Vagina (tissue), 2 donors: ENCODE measurements at regions not wholly inside any gene's neighbourhood (a gene's known extent, or its start where the extent isn't known, plus 50 kb on each side); places are given as distances from the start of the nearest gene placed in this dataset.
A peak's percentile ranks its signal among the peaks of the same experiment; 100 is the strongest.

Source experiments
- DNase-seq, 2 donors: peaks; one replicate each; pipeline ENCODE4 v3.0.0-alpha.2; 2017; ENCODE audit errors: extremely low spot score in 2 of 2
- H3K27ac ChIP-seq: fragments of 200-600 bp; sonication (generic); one replicate; pipeline ENCODE4 v1.5.1; 2019
- H3K27me3 ChIP-seq: fragments of 200-600 bp; sonication (generic); one replicate; pipeline ENCODE4 v1.5.1; 2019
- H3K36me3 ChIP-seq, 2 donors: fragments of 200-600 bp; sonication (generic); one replicate each; pipeline ENCODE4 v1.5.1; 2017 to 2019
- H3K4me1 ChIP-seq: fragments of 200-600 bp; sonication (generic); one replicate; pipeline ENCODE4 v1.5.1; 2019
- H3K4me3 ChIP-seq, 2 donors: fragments of 200-600 bp; sonication (generic); 1 replicate in 1 of 2; 2 replicates in 1 of 2; pipeline ENCODE4 v1.5.1; 2016 to 2019
- H3K9me3 ChIP-seq: fragments of 200-600 bp; sonication (generic); one replicate; pipeline ENCODE4 v1.5.1; 2019
- POLR2A ChIP-seq, 2 donors: fragments of 450-650 bp; IDR thresholded peaks; one replicate each; pipeline ENCODE4 v1.6.1; 2017; ENCODE audit warnings: antibody characterized with exemption in 2 of 2, mild to moderate bottlenecking in 2 of 2, moderate library complexity in 2 of 2
- POLR2AphosphoS5 ChIP-seq, 2 donors: sonication (generic); formaldehyde crosslinking; IDR thresholded peaks; one replicate each; pipeline ENCODE4 v1.9.0; 2017; ENCODE audit warnings: antibody characterized with exemption in 2 of 2, mild to moderate bottlenecking in 2 of 2, low read depth in 1 of 2; ENCODE audit not compliant: insufficient read depth in 1 of 2
- intact Hi-C: fragments of 100-400 bp; cut with DNase I; formaldehyde crosslinking; loops from one replicate; pipeline ENCODE4 v1.15.1; 2023
- TF ChIP-seq, protein P1 (sequence below), 3 experiments: fragments of 450-650 bp in 2 of 3; fragments of 200-600 bp in 1 of 3; sonication (generic) in 1 of 3; IDR thresholded peaks; one replicate each; pipeline ENCODE4 v1.5.1; 2017 to 2019; ENCODE audit warnings: antibody characterized with exemption in 3 of 3, mild to moderate bottlenecking in 2 of 3, moderate library complexity in 2 of 3

DNA sequence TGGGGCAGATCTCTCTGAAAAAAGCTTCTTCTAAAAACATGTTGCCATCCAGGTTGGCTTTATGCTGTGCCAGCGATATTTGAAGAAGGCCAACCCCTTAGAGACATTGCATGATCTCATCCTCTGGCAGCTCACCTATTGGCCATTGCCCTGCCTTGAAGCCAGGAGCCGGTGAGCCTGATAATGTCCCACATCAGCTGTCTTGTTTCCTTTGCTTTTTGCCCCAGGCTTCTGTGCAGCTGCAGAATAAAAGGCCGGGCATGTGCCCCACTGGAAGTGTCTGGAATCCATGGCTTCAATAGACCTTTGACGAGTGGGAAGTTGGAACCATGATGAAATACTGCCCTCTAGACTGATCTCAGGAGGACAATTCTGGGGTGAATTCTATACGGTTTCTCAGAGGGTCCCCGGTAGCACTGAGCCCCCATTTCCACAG, 523.5 kb upstream of the ZEB2 start:
- Histone ChIP-seq H3K4me3 (no peak overlapping the region), H3K4me1 (peaks cover 9% of the 10 kb centered on the region), H3K36me3 (no peaks in the 10 kb centered on the region), H3K27ac (no peak overlapping the region), H3K27me3 (no peaks in the 10 kb centered on the region), H3K9me3 (no peaks in the 10 kb centered on the region)
- TF ChIP-seq POLR2A (IDR thresholded peaks at IDR 0.05): no peak
- TF ChIP-seq POLR2AphosphoS5 (IDR thresholded peaks at IDR 0.05; ENCODE audit: insufficient read depth in 1 of 2, low read depth in 1 of 2): no peak
- intact Hi-C loops: no loop called here
- DNase-seq: no peak

DNA sequence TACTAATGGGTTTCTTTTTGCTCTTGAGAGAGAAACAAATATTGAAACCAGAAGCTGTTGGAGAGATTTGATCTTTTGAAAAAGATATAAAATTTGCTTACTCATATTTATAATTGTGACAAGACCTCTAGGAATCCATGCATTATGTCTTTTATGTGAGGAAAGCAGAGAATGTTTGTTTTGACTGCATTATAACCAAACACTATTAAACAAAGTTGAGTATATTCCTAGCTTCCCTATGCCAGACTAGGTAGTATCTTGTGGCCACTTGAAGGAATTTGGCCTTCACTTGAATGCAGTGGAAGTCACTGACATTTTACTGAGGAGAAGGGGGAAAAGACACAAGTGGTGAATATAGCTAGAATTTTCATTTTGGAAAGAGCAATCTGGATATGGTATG, 521.8 kb upstream of the ZEB2 start:
- no peak overlapping the region for H3K27ac ChIP-seq
- no peaks in the 10 kb centered on the region for H3K36me3 ChIP-seq
- H3K4me1 ChIP-seq: peaks cover 9% of the 10 kb centered on the region
- intact Hi-C loops: no loop called here
- H3K4me3 ChIP-seq: no peak overlapping the region
- no peak for TF ChIP-seq POLR2AphosphoS5 (IDR thresholded peaks at IDR 0.05; ENCODE audit: insufficient read depth in 1 of 2, low read depth in 1 of 2)
- TF ChIP-seq POLR2A (IDR thresholded peaks at IDR 0.05): no peak
- TF ChIP-seq, protein P1, sequence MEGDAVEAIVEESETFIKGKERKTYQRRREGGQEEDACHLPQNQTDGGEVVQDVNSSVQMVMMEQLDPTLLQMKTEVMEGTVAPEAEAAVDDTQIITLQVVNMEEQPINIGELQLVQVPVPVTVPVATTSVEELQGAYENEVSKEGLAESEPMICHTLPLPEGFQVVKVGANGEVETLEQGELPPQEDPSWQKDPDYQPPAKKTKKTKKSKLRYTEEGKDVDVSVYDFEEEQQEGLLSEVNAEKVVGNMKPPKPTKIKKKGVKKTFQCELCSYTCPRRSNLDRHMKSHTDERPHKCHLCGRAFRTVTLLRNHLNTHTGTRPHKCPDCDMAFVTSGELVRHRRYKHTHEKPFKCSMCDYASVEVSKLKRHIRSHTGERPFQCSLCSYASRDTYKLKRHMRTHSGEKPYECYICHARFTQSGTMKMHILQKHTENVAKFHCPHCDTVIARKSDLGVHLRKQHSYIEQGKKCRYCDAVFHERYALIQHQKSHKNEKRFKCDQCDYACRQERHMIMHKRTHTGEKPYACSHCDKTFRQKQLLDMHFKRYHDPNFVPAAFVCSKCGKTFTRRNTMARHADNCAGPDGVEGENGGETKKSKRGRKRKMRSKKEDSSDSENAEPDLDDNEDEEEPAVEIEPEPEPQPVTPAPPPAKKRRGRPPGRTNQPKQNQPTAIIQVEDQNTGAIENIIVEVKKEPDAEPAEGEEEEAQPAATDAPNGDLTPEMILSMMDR (IDR thresholded peaks at IDR 0.05): no peak
- H3K9me3 ChIP-seq: no peaks in the 10 kb centered on the region
- no peaks in the 10 kb centered on the region for H3K27me3 ChIP-seq
- DNase-seq: no peak

GRCh38 chr2:145040433-145040832, 520.5 kb upstream of the ZEB2 start:
- Histone ChIP-seq H3K9me3 (no peaks in the 10 kb centered on the region), H3K4me3 (no peak overlapping the region), H3K36me3 (no peaks in the 10 kb centered on the region), H3K27ac (no peak overlapping the region), H3K27me3 (no peaks in the 10 kb centered on the region), H3K4me1 (peaks cover 9% of the 10 kb centered on the region)
- TF ChIP-seq, protein P1 (IDR thresholded peaks at IDR 0.05): no peak
- TF ChIP-seq POLR2A (IDR thresholded peaks at IDR 0.05) (no peak), POLR2AphosphoS5 (IDR thresholded peaks at IDR 0.05; ENCODE audit: insufficient read depth in 1 of 2, low read depth in 1 of 2) (no peak)
- intact Hi-C loops: no loop called here
- DNase-seq: no peak

DNA sequence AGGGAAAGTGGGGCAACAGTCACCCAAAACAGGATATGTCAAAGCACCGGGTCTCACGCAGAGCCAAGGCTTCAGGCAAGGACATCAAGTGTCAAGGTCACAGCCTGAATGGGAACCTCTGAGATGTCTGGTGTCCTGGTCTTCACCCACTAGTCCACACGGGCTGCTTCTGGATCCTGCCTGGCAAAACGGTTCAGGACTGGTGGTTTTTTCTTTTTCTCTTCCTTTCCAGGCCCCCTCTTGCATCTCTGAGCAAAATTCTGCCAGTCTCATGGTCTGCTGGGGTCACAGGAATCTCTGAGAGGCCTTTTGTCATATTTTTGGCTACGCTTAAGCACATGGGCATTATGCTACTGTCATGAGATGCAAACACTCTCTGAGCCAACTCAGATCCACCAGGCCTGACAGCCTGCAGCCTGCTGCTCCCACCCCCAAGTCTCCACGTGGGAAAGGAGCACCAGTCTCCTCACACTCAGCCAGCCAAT, 518.2 kb upstream of the ZEB2 start:
- Histone ChIP-seq H3K4me1 (peaks cover 1% of the 10 kb centered on the region), H3K9me3 (no peaks in the 10 kb centered on the region), H3K36me3 (no peaks in the 10 kb centered on the region), H3K27ac (peak overlapping the region; percentile 43), H3K27me3 (no peaks in the 10 kb centered on the region), H3K4me3 (no peak overlapping the region)
- intact Hi-C loops: no loop called here
- TF ChIP-seq POLR2AphosphoS5 (IDR thresholded peaks at IDR 0.05; ENCODE audit: insufficient read depth in 1 of 2, low read depth in 1 of 2) (no peak), POLR2A (IDR thresholded peaks at IDR 0.05) (no peak)
- TF ChIP-seq, protein P1 (IDR thresholded peaks at IDR 0.05): no peak
- no peak for DNase-seq

DNA sequence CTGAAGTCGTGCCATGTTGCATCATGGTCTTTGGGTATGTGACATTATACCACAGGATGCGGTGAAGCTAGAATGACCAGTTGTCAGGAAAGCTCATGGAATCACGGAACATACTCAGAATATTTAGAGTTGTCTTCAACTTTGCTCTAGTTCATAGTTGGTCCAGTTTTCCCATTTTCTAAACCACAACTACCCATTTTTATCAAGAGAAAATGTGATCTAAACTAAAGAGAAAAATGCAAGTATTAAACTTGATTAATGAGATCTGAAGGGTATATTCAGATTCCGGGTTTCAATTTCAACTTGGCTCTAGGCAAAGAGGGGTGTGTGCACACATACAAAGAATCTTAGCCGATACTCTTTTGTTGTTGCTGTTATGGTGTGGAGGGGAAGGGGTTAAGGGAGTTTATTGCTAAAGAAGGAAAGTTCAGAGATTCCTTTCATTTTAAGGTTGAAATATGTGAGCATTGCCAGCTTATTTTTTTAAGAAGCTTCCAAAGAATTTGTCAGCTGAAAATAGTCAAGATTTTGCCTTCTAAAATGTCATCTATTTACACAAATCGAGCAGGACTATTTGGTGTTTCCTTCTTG, 516.6 kb upstream of the ZEB2 start:
- no peaks in the 10 kb centered on the region for H3K27me3 ChIP-seq
- no peaks in the 10 kb centered on the region for H3K4me1 ChIP-seq
- TF ChIP-seq, protein P1 (IDR thresholded peaks at IDR 0.05): no peak
- TF ChIP-seq POLR2AphosphoS5 (IDR thresholded peaks at IDR 0.05; ENCODE audit: insufficient read depth in 1 of 2, low read depth in 1 of 2): no peak
- TF ChIP-seq POLR2A (IDR thresholded peaks at IDR 0.05): no peak
- peak overlapping the region; percentile 34 for H3K27ac ChIP-seq
- peak overlapping the region; percentile 11 to 19 for H3K4me3 ChIP-seq
- no peaks in the 10 kb centered on the region for H3K36me3 ChIP-seq
- intact Hi-C loops: no loop called here
- DNase-seq: no peak
- H3K9me3 ChIP-seq: no peaks in the 10 kb centered on the region
